PC-9 (cell line): ENCODE measurements at regions not wholly inside any gene's neighbourhood (a gene's known extent, or its start where the extent isn't known, plus 50 kb on each side); places are given as distances from the start of the nearest gene placed in this dataset.

ENCODE experiments used
- BruUV-seq: library from RNA; stranded (reverse); fragments of 400-500 nt; replicated peaks from 2 replicates; lab custom pipeline; 2021; lab: Mats Ljungman, UMichigan
- CTCF ChIA-PET: fragments of 300-600 bp; sonication (Branson Sonifier 250); formaldehyde crosslinking; loops from one replicate; lab custom pipeline; 2022; ENCODE audit warnings: antibody characterized with exemption; lab: Charles Lee
- POLR2A ChIA-PET: fragments of 300-600 bp; sonication (Branson Sonifier 250); formaldehyde crosslinking; loops from one replicate; lab custom pipeline; 2022; ENCODE audit warnings: antibody characterized with exemption; ENCODE audit not compliant: unreplicated experiment; lab: Charles Lee
- DNase-seq, 2 experiments: peaks; one replicate each; pipeline versions ENCODE4 v3.0.0 to v3.0.0-alpha.2; 2015 to 2022; ENCODE audit warnings: mixed read lengths in 1 of 2
- H2AFZ ChIP-seq: fragments of 200-600 bp; sonication (generic); 2 replicates; pipeline ENCODE4 v1.8.1; 2017; ENCODE audit warnings: antibody characterized with exemption
- H3F3A ChIP-seq: fragments of 200-600 bp; sonication (generic); 2 replicates; pipeline ENCODE4 v1.8.1; 2017; ENCODE audit warnings: antibody characterized with exemption, mild to moderate bottlenecking, low read depth; ENCODE audit not compliant: insufficient read depth
- H3K27ac ChIP-seq: fragments of 200-600 bp; sonication (generic); 2 replicates; pipeline ENCODE4 v1.6.1; 2016; ENCODE audit warnings: mixed run types
- H3K27me3 ChIP-seq: fragments of 200-600 bp; sonication (generic); 2 replicates; pipeline ENCODE4 v1.6.1; 2016; ENCODE audit warnings: low read depth, mixed run types; ENCODE audit not compliant: insufficient read depth
- H3K36me3 ChIP-seq: fragments of 200-600 bp; sonication (generic); 2 replicates; pipeline ENCODE4 v1.6.1; 2016; ENCODE audit warnings: low read depth, mixed run types
- H3K4me1 ChIP-seq: fragments of 200-600 bp; sonication (generic); replicated peaks from 2 replicates; pipeline ENCODE4 v1.6.1; 2016; ENCODE audit warnings: mixed run types; ENCODE audit not compliant: insufficient read depth
- H3K4me2 ChIP-seq: fragments of 200-600 bp; sonication (generic); 2 replicates; pipeline ENCODE4 v1.6.1; 2017; ENCODE audit warnings: mixed run types
- H3K4me3 ChIP-seq: fragments of 200-600 bp; sonication (generic); 2 replicates; pipeline ENCODE4 v1.6.1; 2016; ENCODE audit warnings: mixed run types
- H3K79me2 ChIP-seq: fragments of 200-600 bp; sonication (generic); 2 replicates; pipeline ENCODE4 v1.6.1; 2017; ENCODE audit warnings: low read depth, mixed run types
- H3K9me2 ChIP-seq: fragments of 200-600 bp; sonication (generic); 2 replicates; pipeline ENCODE4 v1.8.1; 2017; ENCODE audit warnings: mild to moderate bottlenecking; ENCODE audit not compliant: insufficient read depth
- H3K9me3 ChIP-seq: fragments of 200-600 bp; sonication (generic); 2 replicates; pipeline ENCODE4 v1.8.1; 2016; ENCODE audit warnings: low read depth; ENCODE audit not compliant: insufficient read depth
- H4K20me1 ChIP-seq: fragments of 200-600 bp; sonication (generic); 2 replicates; pipeline ENCODE4 v1.8.1; 2017; ENCODE audit not compliant: insufficient read depth
- CTCF ChIP-seq: fragments of 200-600 bp; sonication (generic); conservative IDR thresholded peaks from 2 replicates; pipeline ENCODE4 v1.6.1; 2017; ENCODE audit warnings: mixed run types, antibody characterized with exemption, mild to moderate bottlenecking, moderate library complexity
- EZH2 ChIP-seq: fragments of 200-600 bp; sonication (generic); IDR thresholded peaks from 2 replicates; pipeline ENCODE4 v1.8.0; 2017; ENCODE audit warnings: antibody characterized with exemption, low read depth
- intact Hi-C: fragments of 100-400 bp; cut with micrococcal nuclease; formaldehyde crosslinking; loops from one replicate; pipeline ENCODE4 v1.10.0; 2022; ENCODE audit not compliant: unreplicated experiment

GRCh38 chr2:144249035-144249637, 270.8 kb downstream of the ZEB2 start:
- no peaks in the 10 kb centered on the region for H3K4me1 ChIP-seq
- H3K27ac ChIP-seq = no peak overlapping the region
- H3K9me2 ChIP-seq = no peaks in the 10 kb centered on the region
- H3K27me3 ChIP-seq = no peaks in the 10 kb centered on the region
- H3K4me3 ChIP-seq = no peak overlapping the region
- ChIA-PET CTCF (no interaction called here), POLR2A (no interaction called here)
- H3K4me2 ChIP-seq = no peak overlapping the region
- TF ChIP-seq CTCF (no peak), EZH2 (no peak)
- peaks cover 12% of the 10 kb centered on the region for H3K9me3 ChIP-seq
- DNase-seq = no peak
- no peaks in the 10 kb centered on the region for H3K79me2 ChIP-seq
- H3K36me3 ChIP-seq = no peaks in the 10 kb centered on the region
- no peaks in the 10 kb centered on the region for H3F3A ChIP-seq
- no TSS peak for BruUV-seq
- H2AFZ ChIP-seq = no peak overlapping the region
- intact Hi-C loops = no loop called here
- no peaks in the 10 kb centered on the region for H4K20me1 ChIP-seq

DNA sequence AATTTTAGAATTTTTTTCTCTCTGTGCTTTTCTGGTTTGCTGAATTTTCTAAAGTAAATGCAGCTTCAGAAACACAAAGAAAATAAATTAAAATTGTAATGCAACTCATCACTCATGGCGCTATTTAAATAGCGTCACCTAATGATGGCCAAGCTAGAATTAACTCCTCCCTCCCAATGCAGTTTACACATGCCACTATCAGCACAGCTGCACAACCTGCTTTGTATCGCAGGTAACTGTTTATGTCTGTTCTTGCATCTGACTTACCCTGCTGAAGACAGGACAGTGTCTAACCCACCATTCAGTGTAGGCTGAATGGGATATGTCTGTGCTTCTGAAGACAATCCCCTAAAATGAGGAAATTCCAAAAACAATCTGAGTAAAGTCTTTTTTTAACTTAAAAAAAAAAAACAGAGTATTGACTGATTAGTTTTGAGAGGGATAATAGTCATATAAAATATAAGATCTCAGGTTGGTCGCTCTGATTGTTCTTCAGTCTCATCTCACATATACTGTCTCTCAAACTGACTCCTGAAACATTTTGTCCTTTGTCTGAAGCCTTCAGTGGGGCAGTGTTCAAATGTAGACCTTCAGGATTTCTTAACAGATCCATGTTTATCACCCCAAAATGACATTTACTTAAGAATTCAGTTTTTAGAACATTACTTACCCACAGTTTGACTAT, 271.4 kb downstream of the ZEB2 start:
- H3K9me2 ChIP-seq = no peaks in the 10 kb centered on the region
- intact Hi-C loops = no loop called here
- no peaks in the 10 kb centered on the region for H3K4me1 ChIP-seq
- no peaks in the 10 kb centered on the region for H3K27me3 ChIP-seq
- H3K79me2 ChIP-seq = no peaks in the 10 kb centered on the region
- no peaks in the 10 kb centered on the region for H3K36me3 ChIP-seq
- CTCF ChIA-PET = no interaction called here
- no peak overlapping the region for H3K27ac ChIP-seq
- no peak overlapping the region for H3K4me3 ChIP-seq
- no TSS peak for BruUV-seq
- no peaks in the 10 kb centered on the region for H3F3A ChIP-seq
- DNase-seq = no peak
- peaks cover 8% of the 10 kb centered on the region for H3K9me3 ChIP-seq
- no peak overlapping the region for H3K4me2 ChIP-seq
- H4K20me1 ChIP-seq = no peaks in the 10 kb centered on the region
- no peak overlapping the region for H2AFZ ChIP-seq
- POLR2A ChIA-PET = no interaction called here
- TF ChIP-seq CTCF (no peak), EZH2 (no peak)

GRCh38 chr2:144244938-144245337, 275.0 kb downstream of the ZEB2 start:
- H3K9me2 ChIP-seq = no peaks in the 10 kb centered on the region
- no peak overlapping the region for H3K4me3 ChIP-seq
- peaks cover 14% of the 10 kb centered on the region for H3K4me1 ChIP-seq
- H3K27me3 ChIP-seq = no peaks in the 10 kb centered on the region
- H3K9me3 ChIP-seq = no peaks in the 10 kb centered on the region
- ChIA-PET CTCF (no interaction called here), POLR2A (interaction anchor here (0.6 kb wide), 1 partner anchor 25 kb away, joined by 4 read pairs; no protein-coding TSS in a partner anchor)
- H3K36me3 ChIP-seq = no peaks in the 10 kb centered on the region
- no TSS peak for BruUV-seq
- intact Hi-C loops = no loop called here
- no peaks in the 10 kb centered on the region for H4K20me1 ChIP-seq
- TF ChIP-seq EZH2 (no peak), CTCF (no peak)
- no peak for DNase-seq
- no peaks in the 10 kb centered on the region for H3K79me2 ChIP-seq
- H3K4me2 ChIP-seq = no peak overlapping the region
- no peak overlapping the region for H2AFZ ChIP-seq
- no peaks in the 10 kb centered on the region for H3F3A ChIP-seq
- no peak overlapping the region for H3K27ac ChIP-seq
